PFSK-1 (cell line): ENCODE measurements at regions not wholly inside any gene's neighbourhood (a gene's known extent, or its start where the extent isn't known, plus 50 kb on each side); places are given as distances from the start of the nearest gene placed in this dataset.

Source experiments
- FOXP2 ChIP-seq: optimal IDR thresholded peaks from 2 replicates; pipeline ENCODE3; 2011; ENCODE audit warnings: borderline replicate concordance, control low read depth, inconsistent platforms; ENCODE audit not compliant: insufficient read depth; ENCODE audit errors: extremely low read length, extremely low read depth
- POLR2AphosphoS5 ChIP-seq: IDR thresholded peaks from 2 replicates; pipeline ENCODE4 v1.6.1; 2012; ENCODE audit warnings: low read depth, mild to moderate bottlenecking, control low read depth, low read length, moderate library complexity
- SIN3A ChIP-seq: IDR thresholded peaks from 2 replicates; pipeline ENCODE4 v1.6.1; 2012; ENCODE audit warnings: mild to moderate bottlenecking, low read length, moderate library complexity, borderline replicate concordance; ENCODE audit not compliant: insufficient read depth
- TAF1 ChIP-seq: IDR thresholded peaks from 2 replicates; pipeline ENCODE4 v1.6.1; 2012; ENCODE audit warnings: low read length, control low read depth, borderline replicate concordance; ENCODE audit not compliant: insufficient read depth
- TF ChIP-seq, protein P1 (sequence below), 2 experiments: IDR thresholded peaks; 2 replicates each; pipeline versions ENCODE4 v1.6.1 to v1.8.0; 2011 to 2012; ENCODE audit warnings: low read depth in 2 of 2, low read length in 2 of 2, control low read depth in 1 of 2, inconsistent platforms in 1 of 2, mild to moderate bottlenecking in 1 of 2, moderate library complexity in 1 of 2; ENCODE audit not compliant: insufficient read depth in 1 of 2

GRCh38 chr1:238419209-238419608 is 528.5 kb upstream of the ZP4 start:
- TF ChIP-seq, protein P1, sequence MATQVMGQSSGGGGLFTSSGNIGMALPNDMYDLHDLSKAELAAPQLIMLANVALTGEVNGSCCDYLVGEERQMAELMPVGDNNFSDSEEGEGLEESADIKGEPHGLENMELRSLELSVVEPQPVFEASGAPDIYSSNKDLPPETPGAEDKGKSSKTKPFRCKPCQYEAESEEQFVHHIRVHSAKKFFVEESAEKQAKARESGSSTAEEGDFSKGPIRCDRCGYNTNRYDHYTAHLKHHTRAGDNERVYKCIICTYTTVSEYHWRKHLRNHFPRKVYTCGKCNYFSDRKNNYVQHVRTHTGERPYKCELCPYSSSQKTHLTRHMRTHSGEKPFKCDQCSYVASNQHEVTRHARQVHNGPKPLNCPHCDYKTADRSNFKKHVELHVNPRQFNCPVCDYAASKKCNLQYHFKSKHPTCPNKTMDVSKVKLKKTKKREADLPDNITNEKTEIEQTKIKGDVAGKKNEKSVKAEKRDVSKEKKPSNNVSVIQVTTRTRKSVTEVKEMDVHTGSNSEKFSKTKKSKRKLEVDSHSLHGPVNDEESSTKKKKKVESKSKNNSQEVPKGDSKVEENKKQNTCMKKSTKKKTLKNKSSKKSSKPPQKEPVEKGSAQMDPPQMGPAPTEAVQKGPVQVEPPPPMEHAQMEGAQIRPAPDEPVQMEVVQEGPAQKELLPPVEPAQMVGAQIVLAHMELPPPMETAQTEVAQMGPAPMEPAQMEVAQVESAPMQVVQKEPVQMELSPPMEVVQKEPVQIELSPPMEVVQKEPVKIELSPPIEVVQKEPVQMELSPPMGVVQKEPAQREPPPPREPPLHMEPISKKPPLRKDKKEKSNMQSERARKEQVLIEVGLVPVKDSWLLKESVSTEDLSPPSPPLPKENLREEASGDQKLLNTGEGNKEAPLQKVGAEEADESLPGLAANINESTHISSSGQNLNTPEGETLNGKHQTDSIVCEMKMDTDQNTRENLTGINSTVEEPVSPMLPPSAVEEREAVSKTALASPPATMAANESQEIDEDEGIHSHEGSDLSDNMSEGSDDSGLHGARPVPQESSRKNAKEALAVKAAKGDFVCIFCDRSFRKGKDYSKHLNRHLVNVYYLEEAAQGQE (IDR thresholded peaks at IDR 0.05; ENCODE audit: insufficient read depth in 1 of 2, low read depth in 2 of 2, low read length in 2 of 2), result no peak
- TF ChIP-seq TAF1 (no peak), SIN3A (no peak), POLR2AphosphoS5 (no peak), FOXP2 (no peak)
